ENCODE measurements at regions not wholly inside any gene's neighbourhood (a gene's known extent, or its start where the extent isn't known, plus 50 kb on each side); places are given as distances from the start of the nearest gene placed in this dataset.

DNA sequence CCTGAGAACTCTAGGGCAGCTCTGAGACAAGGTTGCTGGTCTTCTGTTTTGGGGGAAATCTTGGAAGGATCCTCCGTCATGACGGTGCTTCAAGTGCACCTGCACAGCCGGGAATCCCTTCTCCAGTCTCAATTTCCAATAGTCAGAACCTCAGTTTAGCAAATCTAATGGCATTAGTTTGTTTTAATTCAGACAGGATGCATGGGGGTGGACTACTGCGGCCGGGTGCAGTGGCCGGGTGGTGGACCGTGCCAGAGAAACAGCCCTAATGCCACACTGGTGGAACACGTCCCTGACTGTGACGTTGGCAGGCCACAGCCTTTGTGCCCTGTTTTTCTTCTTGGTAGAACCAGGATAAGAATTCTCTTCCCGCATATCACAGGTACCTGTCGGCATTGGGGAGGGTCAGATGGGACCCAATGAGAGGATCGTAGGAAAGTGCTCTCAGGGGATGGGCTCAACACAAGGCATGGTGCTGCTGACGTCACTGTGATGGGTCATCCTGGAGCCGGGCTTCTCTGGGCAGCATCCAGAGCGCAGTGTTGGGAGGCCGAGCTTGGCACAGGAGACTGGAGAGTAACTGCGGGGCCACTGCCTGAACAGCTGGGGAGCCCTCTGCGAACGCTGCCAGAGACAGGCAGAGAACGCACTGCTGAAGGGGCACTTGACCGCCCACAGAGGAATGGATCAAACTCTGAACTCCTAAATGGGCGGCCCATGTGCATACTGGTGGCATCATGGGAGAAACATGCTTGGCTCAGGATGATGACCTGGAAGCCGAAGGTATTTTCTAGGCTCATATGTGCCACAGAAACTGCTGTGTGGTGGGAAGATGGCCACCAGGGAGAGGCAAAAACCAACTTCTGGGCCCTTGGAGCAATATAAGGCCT lies 313.8 kb upstream of the SHH start:
- DNase-seq (ENCODE audit: low read depth) = no peak
- no peaks in the 10 kb centered on the region for H3K27me3 ChIP-seq (replicated peaks; ENCODE audit: control insufficient read depth, insufficient read depth, low read length)

DNA sequence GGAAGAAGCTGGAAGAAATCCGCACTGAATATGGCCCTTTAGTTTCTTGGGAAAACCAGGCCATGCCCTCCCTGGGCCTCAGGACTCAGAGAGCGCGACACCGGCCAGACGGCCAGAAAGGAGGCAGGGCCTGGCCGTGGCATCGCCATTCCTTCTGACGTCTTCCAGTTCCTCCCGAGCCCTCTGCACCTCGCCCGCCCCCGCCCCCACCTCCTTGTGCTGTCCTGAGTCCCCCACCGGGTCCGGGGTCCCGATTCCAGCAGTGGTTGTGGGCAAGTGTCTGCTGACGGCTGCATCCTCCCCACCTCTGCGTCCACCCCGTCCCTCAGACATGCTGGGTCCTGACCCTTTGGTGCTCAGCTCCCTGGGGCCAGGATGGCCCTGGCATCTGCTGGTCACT lies 312.1 kb upstream of the SHH start:
- no peaks in the 10 kb centered on the region for H3K36me3 ChIP-seq (ENCODE audit: control insufficient read depth, insufficient read depth, low read length, severe bottlenecking)
- no peak overlapping the region for H3K4me3 ChIP-seq (ENCODE audit: low read length)
- DNase-seq (ENCODE audit: low read depth) = no peak
- H3K9ac ChIP-seq (ENCODE audit: low read length) = no peak overlapping the region
- no peaks in the 10 kb centered on the region for H3K4me1 ChIP-seq (ENCODE audit: control insufficient read depth, insufficient read depth, low read length)
- H3K9me3 ChIP-seq (ENCODE audit: control insufficient read depth, low read length) = no peaks in the 10 kb centered on the region
- H3K27me3 ChIP-seq (replicated peaks; ENCODE audit: control insufficient read depth, insufficient read depth, low read length) = no peaks in the 10 kb centered on the region

More for the DNA sequence above, 313.8 kb upstream of the SHH start:
- Histone ChIP-seq H3K4me1 (ENCODE audit: control insufficient read depth, insufficient read depth, low read length) (no peaks in the 10 kb centered on the region), H3K9me3 (ENCODE audit: control insufficient read depth, low read length) (no peaks in the 10 kb centered on the region), H3K36me3 (ENCODE audit: control insufficient read depth, insufficient read depth, low read length, severe bottlenecking) (no peaks in the 10 kb centered on the region), H3K9ac (ENCODE audit: low read length) (no peak overlapping the region), H3K4me3 (ENCODE audit: low read length) (no peak overlapping the region)

DNA sequence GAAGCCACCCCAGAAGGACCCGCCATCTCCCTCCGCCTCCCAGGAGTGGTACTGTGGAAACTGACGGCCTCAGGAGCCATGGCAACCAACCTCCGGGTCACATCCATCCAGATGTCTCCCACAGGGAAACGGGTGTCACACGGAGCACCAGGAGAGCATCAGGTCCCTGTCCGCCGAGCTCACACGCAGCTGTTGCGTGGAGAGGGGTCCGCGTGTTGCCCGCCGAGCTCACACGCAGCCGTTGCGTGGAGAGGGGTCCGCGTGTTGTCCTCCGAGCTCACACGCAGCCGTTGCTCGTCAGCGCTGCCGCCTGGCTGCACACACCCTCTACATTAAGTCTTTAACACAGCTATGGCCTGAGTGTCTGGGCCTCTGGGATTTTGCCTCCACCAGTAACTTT lies 311.1 kb upstream of the SHH start:
- DNase-seq (ENCODE audit: low read depth) = no peak
- Histone ChIP-seq H3K9me3 (ENCODE audit: control insufficient read depth, low read length) (no peaks in the 10 kb centered on the region), H3K4me1 (ENCODE audit: control insufficient read depth, insufficient read depth, low read length) (no peaks in the 10 kb centered on the region), H3K36me3 (ENCODE audit: control insufficient read depth, insufficient read depth, low read length, severe bottlenecking) (no peaks in the 10 kb centered on the region), H3K4me3 (ENCODE audit: low read length) (no peak overlapping the region), H3K27me3 (replicated peaks; ENCODE audit: control insufficient read depth, insufficient read depth, low read length) (no peaks in the 10 kb centered on the region), H3K9ac (ENCODE audit: low read length) (no peak overlapping the region)

DNA sequence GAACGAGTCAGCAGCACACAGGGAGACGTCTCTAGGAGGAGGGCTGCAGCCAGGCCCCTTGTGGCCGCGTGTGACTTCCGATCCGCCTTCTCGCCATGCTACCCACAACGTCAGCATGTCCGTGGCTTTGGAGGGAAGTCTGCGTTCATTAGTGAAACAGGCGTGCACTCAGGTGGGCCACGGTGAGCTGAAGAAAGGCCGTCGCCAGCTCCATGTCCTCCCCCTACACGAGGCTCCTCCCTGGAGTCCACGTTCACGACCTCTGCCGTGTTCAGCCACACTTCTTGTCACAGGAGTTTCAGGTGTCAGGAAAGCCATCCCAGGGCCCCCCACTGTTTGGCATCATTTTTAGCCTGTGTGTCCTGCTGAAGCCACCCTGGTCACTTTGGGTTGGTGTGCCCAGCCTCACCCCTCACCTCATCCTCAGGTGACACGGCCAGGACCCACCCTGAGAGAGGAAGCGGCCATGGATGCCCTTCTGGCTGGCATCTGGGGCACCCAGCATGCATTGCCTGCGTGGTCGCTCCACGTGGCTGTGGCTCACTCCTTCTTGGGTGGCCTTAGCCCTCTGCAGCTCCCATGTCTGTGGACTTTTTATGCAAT lies 310.6 kb upstream of the SHH start:
- no peaks in the 10 kb centered on the region for H3K36me3 ChIP-seq (ENCODE audit: control insufficient read depth, insufficient read depth, low read length, severe bottlenecking)
- H3K4me3 ChIP-seq (ENCODE audit: low read length) = no peak overlapping the region
- H3K9me3 ChIP-seq (ENCODE audit: control insufficient read depth, low read length) = no peaks in the 10 kb centered on the region
- no peak overlapping the region for H3K9ac ChIP-seq (ENCODE audit: low read length)
- H3K4me1 ChIP-seq (ENCODE audit: control insufficient read depth, insufficient read depth, low read length) = no peaks in the 10 kb centered on the region
- no peak for DNase-seq (ENCODE audit: low read depth)
- no peaks in the 10 kb centered on the region for H3K27me3 ChIP-seq (replicated peaks; ENCODE audit: control insufficient read depth, insufficient read depth, low read length)

DNA sequence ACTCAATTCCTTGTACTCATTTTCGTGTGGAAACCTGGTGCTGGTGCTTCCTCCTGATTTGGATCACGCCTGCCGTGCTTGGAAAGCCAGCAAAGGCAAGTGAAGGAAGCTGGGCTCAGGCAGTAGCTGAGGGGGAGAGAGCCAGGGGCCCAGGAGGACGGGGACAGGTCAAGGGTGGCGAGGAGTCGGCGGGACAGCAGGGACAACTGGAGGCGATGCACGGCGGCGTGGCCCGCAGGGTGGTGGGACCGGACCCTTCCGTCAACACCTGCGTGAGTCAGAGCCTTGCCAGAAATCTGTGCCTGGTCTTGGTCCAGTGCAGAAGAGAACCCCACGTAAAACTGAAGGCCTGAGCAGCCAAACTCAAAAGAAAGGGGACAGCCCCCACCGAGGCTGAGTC lies 309.7 kb upstream of the SHH start:
- no peaks in the 10 kb centered on the region for H3K4me1 ChIP-seq (ENCODE audit: control insufficient read depth, insufficient read depth, low read length)
- H3K9me3 ChIP-seq (ENCODE audit: control insufficient read depth, low read length) = no peaks in the 10 kb centered on the region
- H3K4me3 ChIP-seq (ENCODE audit: low read length) = no peak overlapping the region
- no peaks in the 10 kb centered on the region for H3K36me3 ChIP-seq (ENCODE audit: control insufficient read depth, insufficient read depth, low read length, severe bottlenecking)
- H3K9ac ChIP-seq (ENCODE audit: low read length) = no peak overlapping the region
- no peak for DNase-seq (ENCODE audit: low read depth)
- H3K27me3 ChIP-seq (replicated peaks; ENCODE audit: control insufficient read depth, insufficient read depth, low read length) = no peaks in the 10 kb centered on the region

DNA sequence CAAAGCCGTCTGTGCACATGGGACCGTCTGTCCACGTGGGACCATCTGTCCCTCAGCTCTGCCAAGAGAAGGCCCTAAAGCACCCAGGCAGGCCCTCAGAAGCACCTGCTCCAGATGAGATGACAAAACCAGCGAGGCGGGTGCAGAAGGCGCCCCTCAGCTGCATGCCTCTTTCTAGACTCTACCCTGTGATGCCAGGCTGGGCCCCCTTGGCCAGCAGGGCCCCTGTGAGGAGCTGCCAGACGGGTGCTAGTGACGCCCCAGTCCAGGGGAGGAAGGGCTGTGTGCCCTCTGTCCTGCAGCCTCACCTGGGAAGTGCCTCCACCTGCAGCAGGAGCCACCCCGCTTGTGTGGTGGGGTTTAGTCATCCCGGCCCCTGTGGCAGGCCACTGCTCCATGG lies 309.2 kb upstream of the SHH start:
- no peak overlapping the region for H3K4me3 ChIP-seq (ENCODE audit: low read length)
- no peaks in the 10 kb centered on the region for H3K36me3 ChIP-seq (ENCODE audit: control insufficient read depth, insufficient read depth, low read length, severe bottlenecking)
- H3K9me3 ChIP-seq (ENCODE audit: control insufficient read depth, low read length) = no peaks in the 10 kb centered on the region
- no peak for DNase-seq (ENCODE audit: low read depth)
- H3K9ac ChIP-seq (ENCODE audit: low read length) = no peak overlapping the region
- H3K27me3 ChIP-seq (replicated peaks; ENCODE audit: control insufficient read depth, insufficient read depth, low read length) = no peaks in the 10 kb centered on the region
- no peaks in the 10 kb centered on the region for H3K4me1 ChIP-seq (ENCODE audit: control insufficient read depth, insufficient read depth, low read length)

DNA sequence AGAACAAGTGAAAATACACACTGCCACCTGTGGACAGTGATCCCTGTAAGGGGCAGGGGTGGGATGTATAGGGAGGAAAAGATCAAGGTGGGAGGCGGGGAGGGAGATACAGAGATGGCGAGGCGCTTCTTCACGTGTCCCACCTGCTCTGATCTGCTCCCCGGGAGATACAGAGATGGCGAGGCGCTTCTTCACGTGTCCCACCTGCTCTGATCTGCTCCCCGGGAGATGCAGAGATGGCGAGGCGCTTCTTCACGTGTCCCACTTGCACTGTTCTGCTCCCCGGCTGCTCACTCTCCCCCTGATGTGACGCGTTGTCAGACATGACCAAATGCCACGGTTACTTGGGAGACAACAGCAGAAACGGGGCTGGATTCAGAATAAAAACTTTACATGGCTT lies 308.3 kb upstream of the SHH start:
- H3K36me3 ChIP-seq (ENCODE audit: control insufficient read depth, insufficient read depth, low read length, severe bottlenecking) = no peaks in the 10 kb centered on the region
- no peak overlapping the region for H3K4me3 ChIP-seq (ENCODE audit: low read length)
- H3K9me3 ChIP-seq (ENCODE audit: control insufficient read depth, low read length) = no peaks in the 10 kb centered on the region
- H3K4me1 ChIP-seq (ENCODE audit: control insufficient read depth, insufficient read depth, low read length) = no peaks in the 10 kb centered on the region
- H3K9ac ChIP-seq (ENCODE audit: low read length) = no peak overlapping the region
- DNase-seq (ENCODE audit: low read depth) = no peak
- H3K27me3 ChIP-seq (replicated peaks; ENCODE audit: control insufficient read depth, insufficient read depth, low read length) = no peaks in the 10 kb centered on the region

DNA sequence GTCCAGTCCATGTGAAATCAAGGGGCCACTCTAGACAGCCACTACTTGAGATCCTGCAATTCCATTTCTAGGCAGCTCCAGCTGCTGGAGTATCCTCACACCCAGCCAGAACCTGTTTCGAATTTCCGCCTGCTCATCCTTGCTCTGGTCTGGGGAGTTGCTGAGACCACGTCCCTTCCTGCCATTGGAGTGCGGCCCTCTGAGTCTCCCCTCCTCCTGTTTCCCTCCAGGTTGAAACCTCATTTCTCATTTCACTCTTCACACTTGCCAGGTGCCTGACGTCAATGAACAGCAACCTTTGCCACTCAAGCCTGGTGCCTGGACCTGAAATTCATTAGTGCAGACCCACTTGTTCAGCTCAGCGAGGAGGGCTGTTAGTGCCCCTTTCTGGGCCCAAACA lies 307.5 kb upstream of the SHH start:
- H3K4me3 ChIP-seq (ENCODE audit: low read length) = no peak overlapping the region
- no peaks in the 10 kb centered on the region for H3K4me1 ChIP-seq (ENCODE audit: control insufficient read depth, insufficient read depth, low read length)
- H3K36me3 ChIP-seq (ENCODE audit: control insufficient read depth, insufficient read depth, low read length, severe bottlenecking) = no peaks in the 10 kb centered on the region
- no peak overlapping the region for H3K9ac ChIP-seq (ENCODE audit: low read length)
- no peaks in the 10 kb centered on the region for H3K27me3 ChIP-seq (replicated peaks; ENCODE audit: control insufficient read depth, insufficient read depth, low read length)
- no peak for DNase-seq (ENCODE audit: low read depth)
- no peaks in the 10 kb centered on the region for H3K9me3 ChIP-seq (ENCODE audit: control insufficient read depth, low read length)

DNA sequence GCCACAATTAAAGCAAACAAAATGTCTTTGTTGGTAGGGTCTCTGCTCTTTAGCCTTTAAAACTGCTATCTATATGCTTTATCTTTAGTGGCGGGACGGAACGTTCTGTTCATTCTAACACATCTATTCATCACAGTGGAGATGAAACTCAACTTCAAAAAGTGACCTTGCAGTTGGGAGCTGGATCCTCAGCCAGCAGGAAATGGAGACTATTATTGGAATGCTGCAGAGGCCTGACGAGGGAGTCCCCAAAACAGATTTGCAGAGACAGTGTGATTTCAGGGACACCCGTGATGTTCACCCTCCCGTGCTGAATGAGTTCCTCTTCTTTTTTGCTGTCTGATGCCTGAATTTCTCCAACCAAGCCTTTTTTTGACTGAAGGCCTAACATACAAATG lies 306.0 kb upstream of the SHH start:
- H3K36me3 ChIP-seq (ENCODE audit: control insufficient read depth, insufficient read depth, low read length, severe bottlenecking) = no peaks in the 10 kb centered on the region
- no peaks in the 10 kb centered on the region for H3K27me3 ChIP-seq (replicated peaks; ENCODE audit: control insufficient read depth, insufficient read depth, low read length)
- no peak for DNase-seq (ENCODE audit: low read depth)
- H3K9me3 ChIP-seq (ENCODE audit: control insufficient read depth, low read length) = no peaks in the 10 kb centered on the region
- H3K4me3 ChIP-seq (ENCODE audit: low read length) = no peak overlapping the region
- H3K9ac ChIP-seq (ENCODE audit: low read length) = no peak overlapping the region
- no peaks in the 10 kb centered on the region for H3K4me1 ChIP-seq (ENCODE audit: control insufficient read depth, insufficient read depth, low read length)

DNA sequence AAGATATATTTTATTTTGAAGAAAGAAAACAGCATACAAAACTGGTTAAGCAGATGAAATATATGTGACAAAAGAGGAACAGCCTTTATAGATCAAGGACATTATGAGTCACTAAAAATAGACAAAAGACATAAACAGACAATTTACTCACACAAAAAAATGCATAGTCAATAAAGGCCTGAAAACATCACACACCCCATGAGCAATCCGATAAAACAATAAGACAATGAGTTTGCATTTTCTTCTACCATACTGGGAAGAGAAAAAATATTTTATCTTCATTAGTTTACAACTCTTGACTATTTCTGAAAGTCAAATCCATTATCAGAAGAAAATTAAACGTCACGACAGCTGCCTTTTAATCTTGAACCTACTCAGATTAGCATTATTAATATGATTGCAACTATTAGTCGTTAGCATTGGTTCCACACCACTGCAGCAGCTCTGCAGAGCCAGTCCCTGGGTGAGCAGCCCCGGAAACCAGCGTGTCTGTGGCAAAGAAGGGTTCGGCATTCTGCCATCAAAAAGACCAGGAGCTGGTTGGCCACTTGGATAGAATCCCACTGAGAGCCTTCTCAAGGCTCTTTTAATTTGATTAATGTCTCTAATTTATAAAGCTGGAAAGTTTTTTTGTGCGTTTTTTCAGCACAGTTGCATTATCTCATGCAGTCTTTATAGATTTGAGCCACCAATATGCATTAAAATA lies 305.4 kb upstream of the SHH start:
- no peaks in the 10 kb centered on the region for H3K27me3 ChIP-seq (replicated peaks; ENCODE audit: control insufficient read depth, insufficient read depth, low read length)
- DNase-seq (ENCODE audit: low read depth) = no peak
- no peaks in the 10 kb centered on the region for H3K36me3 ChIP-seq (ENCODE audit: control insufficient read depth, insufficient read depth, low read length, severe bottlenecking)
- no peak overlapping the region for H3K4me3 ChIP-seq (ENCODE audit: low read length)
- no peaks in the 10 kb centered on the region for H3K4me1 ChIP-seq (ENCODE audit: control insufficient read depth, insufficient read depth, low read length)
- no peaks in the 10 kb centered on the region for H3K9me3 ChIP-seq (ENCODE audit: control insufficient read depth, low read length)
- H3K9ac ChIP-seq (ENCODE audit: low read length) = no peak overlapping the region

DNA sequence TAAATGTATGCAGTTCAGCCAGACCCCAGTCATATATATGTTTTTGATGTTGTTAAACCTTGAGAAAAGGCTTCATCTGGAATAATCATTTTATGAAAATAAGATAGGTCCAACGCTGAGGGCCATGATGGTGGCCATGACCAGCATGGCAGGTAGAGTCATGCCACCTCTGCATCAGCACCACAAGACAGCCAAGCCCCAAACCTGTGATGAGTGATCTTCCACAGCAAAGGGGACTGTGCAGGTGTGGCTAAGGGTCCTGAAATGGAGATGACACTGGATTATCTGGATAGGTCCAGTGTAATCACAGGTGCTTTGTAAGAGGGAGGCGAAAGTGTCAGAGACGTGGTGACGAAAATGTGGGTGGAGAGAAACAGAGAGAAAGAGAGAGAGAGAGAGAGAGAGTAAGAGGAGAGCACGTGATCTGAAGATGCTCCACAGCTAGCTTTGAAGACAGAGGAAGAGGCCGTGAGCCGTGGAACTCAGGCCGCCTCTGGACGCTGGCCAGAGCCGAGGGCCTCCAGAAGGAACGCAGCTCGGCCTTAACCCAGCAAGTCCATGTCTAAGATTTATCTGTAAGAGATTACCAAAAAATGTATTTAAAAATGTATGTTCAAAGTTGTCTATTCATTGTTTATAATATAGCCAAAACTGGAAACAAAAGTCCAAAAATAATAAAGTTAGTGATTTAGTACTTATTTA lies 304.4 kb upstream of the SHH start:
- no peak for DNase-seq (ENCODE audit: low read depth)
- H3K36me3 ChIP-seq (ENCODE audit: control insufficient read depth, insufficient read depth, low read length, severe bottlenecking) = no peaks in the 10 kb centered on the region
- no peak overlapping the region for H3K9ac ChIP-seq (ENCODE audit: low read length)

More for the DNA sequence above, 304.4 kb upstream of the SHH start:
- Histone ChIP-seq H3K27me3 (replicated peaks; ENCODE audit: control insufficient read depth, insufficient read depth, low read length) (no peaks in the 10 kb centered on the region), H3K4me3 (ENCODE audit: low read length) (no peak overlapping the region), H3K9me3 (ENCODE audit: control insufficient read depth, low read length) (no peaks in the 10 kb centered on the region), H3K4me1 (ENCODE audit: control insufficient read depth, insufficient read depth, low read length) (no peaks in the 10 kb centered on the region)

All from adipocyte (in vitro differentiated cells).